ENCODE measurements at regions not wholly inside any gene's neighbourhood (a gene's known extent, or its start where the extent isn't known, plus 50 kb on each side); places are given as distances from the start of the nearest gene placed in this dataset.
A peak's percentile ranks its signal among the peaks of the same experiment; 100 is the strongest.

DNA sequence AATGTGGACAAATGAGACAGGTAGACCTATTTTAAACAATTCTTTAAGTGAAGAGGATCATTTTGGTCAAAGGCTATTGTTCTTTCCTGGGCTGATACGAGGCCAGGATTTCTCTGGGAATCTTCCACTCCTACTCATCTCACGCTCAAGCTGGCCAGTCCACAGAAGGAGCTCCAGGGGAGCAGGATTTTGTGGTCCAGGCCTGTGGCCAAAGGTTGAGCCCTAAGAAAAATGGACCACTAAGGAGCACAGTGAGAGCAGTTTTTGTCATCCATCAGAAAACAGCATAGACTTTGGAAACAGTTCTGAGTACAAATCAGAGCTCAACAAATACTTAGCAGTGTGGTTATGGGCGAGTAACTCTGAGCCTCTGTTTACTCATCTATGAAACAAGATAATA lies 260.2 kb upstream of the RUNX1 start:
- no peak overlapping the region for H3K27ac Mint-ChIP-seq (ENCODE audit: unreplicated experiment)
- peaks cover 9% of the 10 kb centered on the region for H3K4me1 Mint-ChIP-seq (ENCODE audit: low read depth)
- no peak overlapping the region for H3K4me3 Mint-ChIP-seq (ENCODE audit: unreplicated experiment)
- H3K36me3 Mint-ChIP-seq (ENCODE audit: low read depth), result no peaks in the 10 kb centered on the region
- TF ChIP-seq, protein P1, sequence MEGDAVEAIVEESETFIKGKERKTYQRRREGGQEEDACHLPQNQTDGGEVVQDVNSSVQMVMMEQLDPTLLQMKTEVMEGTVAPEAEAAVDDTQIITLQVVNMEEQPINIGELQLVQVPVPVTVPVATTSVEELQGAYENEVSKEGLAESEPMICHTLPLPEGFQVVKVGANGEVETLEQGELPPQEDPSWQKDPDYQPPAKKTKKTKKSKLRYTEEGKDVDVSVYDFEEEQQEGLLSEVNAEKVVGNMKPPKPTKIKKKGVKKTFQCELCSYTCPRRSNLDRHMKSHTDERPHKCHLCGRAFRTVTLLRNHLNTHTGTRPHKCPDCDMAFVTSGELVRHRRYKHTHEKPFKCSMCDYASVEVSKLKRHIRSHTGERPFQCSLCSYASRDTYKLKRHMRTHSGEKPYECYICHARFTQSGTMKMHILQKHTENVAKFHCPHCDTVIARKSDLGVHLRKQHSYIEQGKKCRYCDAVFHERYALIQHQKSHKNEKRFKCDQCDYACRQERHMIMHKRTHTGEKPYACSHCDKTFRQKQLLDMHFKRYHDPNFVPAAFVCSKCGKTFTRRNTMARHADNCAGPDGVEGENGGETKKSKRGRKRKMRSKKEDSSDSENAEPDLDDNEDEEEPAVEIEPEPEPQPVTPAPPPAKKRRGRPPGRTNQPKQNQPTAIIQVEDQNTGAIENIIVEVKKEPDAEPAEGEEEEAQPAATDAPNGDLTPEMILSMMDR (IDR thresholded peaks at IDR 0.05), result no peak
- no peak for DNase-seq (ENCODE audit: low spot score)
- no peaks in the 10 kb centered on the region for H3K27me3 Mint-ChIP-seq (ENCODE audit: low read depth)
- H3K9me3 Mint-ChIP-seq (ENCODE audit: low read depth), result no peaks in the 10 kb centered on the region

DNA sequence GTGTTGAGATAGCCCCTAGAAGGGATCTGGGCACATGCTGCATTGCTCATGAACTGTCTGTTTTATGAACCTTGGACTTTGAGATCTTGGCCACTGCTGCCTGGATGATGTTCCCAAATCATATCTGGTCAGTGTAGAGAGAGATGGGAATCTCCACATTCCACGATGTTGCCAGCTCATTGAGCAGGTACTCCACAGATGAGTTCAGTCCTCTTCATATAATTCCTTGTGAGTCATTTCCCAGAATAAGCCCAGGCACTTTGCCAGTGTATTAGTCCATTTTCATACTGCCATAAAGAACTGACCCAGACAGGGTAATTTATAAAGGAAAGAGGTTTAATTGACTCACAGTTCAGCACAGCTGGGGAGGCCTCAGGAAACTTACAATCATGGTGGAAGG lies 254.0 kb upstream of the RUNX1 start:
- TF ChIP-seq, protein P1 (IDR thresholded peaks at IDR 0.05), result no peak
- DNase-seq (ENCODE audit: low spot score), result no peak
- H3K36me3 Mint-ChIP-seq (ENCODE audit: low read depth), result no peaks in the 10 kb centered on the region
- H3K9me3 Mint-ChIP-seq (ENCODE audit: low read depth), result peaks cover 7% of the 10 kb centered on the region
- peaks cover 14% of the 10 kb centered on the region for H3K4me1 Mint-ChIP-seq (ENCODE audit: low read depth)
- no peaks in the 10 kb centered on the region for H3K27me3 Mint-ChIP-seq (ENCODE audit: low read depth)
- H3K4me3 Mint-ChIP-seq (ENCODE audit: unreplicated experiment), result no peak overlapping the region
- H3K27ac Mint-ChIP-seq (ENCODE audit: unreplicated experiment), result peak overlapping the region; percentile 11

DNA sequence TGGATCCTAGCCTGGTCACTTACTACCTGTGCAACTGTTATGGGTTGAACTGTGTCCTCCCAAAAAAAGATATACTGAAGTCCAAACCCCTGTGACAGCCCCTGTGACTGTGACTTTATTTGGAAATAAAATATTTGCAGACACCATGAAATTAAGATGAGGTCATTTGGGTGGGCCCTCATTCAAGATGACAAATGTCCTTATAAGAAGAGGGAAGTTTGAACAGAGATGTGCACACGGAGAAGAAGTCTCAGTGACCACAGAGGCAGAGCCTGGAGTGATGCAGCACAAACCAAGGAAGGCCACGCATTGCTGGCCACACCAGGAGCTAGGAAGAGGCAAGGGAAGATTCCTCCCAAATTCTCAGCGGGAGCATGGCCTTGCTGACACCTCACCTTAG lies 249.7 kb upstream of the RUNX1 start:
- peaks cover 3% of the 10 kb centered on the region for H3K36me3 Mint-ChIP-seq (ENCODE audit: low read depth)
- TF ChIP-seq, protein P1 (IDR thresholded peaks at IDR 0.05), result no peak
- peaks cover 6% of the 10 kb centered on the region for H3K4me1 Mint-ChIP-seq (ENCODE audit: low read depth)
- H3K4me3 Mint-ChIP-seq (ENCODE audit: unreplicated experiment), result no peak overlapping the region
- peaks cover 6% of the 10 kb centered on the region for H3K9me3 Mint-ChIP-seq (ENCODE audit: low read depth)
- H3K27me3 Mint-ChIP-seq (ENCODE audit: low read depth), result no peaks in the 10 kb centered on the region
- DNase-seq (ENCODE audit: low spot score), result no peak
- no peak overlapping the region for H3K27ac Mint-ChIP-seq (ENCODE audit: unreplicated experiment)

DNA sequence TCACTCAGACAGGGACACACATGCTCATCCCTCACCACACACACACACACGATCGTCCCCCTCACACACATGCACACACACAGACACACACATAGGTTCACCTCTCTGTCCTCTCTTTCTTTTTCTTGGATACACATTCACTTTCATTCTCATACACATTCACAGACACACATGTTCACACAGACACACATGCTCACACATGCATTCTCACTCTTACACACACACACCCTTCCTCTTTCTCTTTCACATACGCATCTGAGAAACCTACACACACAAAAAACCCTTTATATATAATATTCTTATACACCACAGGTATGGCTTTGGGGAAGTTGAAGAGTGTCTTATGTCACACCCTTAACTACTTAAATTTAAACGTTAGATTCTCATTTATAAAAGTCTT lies 248.6 kb upstream of the RUNX1 start:
- H3K4me3 Mint-ChIP-seq (ENCODE audit: unreplicated experiment), result no peak overlapping the region
- DNase-seq (ENCODE audit: low spot score), result no peak
- H3K9me3 Mint-ChIP-seq (ENCODE audit: low read depth), result no peaks in the 10 kb centered on the region
- peaks cover 3% of the 10 kb centered on the region for H3K36me3 Mint-ChIP-seq (ENCODE audit: low read depth)
- no peak overlapping the region for H3K27ac Mint-ChIP-seq (ENCODE audit: unreplicated experiment)
- TF ChIP-seq, protein P1 (IDR thresholded peaks at IDR 0.05), result no peak
- no peaks in the 10 kb centered on the region for H3K4me1 Mint-ChIP-seq (ENCODE audit: low read depth)
- H3K27me3 Mint-ChIP-seq (ENCODE audit: low read depth), result no peaks in the 10 kb centered on the region

DNA sequence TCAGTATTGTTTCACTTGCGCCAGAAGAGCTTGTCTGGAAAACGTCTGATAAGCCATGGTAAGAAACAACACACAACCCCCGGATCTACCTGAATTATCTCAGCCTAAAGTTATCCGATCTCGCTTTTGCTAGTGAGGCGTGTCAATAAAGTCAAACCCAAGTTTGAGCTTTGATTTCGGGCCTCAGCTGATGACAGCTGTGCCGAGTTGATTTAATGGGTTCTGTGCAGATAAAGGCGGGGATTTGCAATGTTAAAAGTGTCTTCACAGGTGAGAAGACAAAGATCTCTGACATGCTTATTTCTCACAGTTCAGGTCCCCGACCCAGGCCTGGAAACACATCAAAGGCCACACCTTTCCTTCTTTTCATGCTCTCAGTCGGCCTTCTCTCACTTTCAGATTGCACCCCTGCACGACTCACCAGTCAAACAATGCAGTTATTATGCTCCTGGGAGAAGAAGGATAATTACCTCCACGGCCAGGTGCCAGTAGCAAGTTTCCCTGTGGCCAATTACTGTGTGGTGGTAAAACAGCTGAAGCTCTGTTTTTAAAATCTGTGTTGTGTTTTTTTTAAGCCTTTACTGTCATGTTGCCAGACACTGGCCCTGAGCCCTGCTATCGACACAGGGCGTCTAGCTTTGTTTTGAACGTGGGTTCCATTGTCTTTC lies 245.3 kb upstream of the RUNX1 start:
- Mint-ChIP-seq H3K4me1 (ENCODE audit: low read depth) (peaks cover 10% of the 10 kb centered on the region), H3K27ac (ENCODE audit: unreplicated experiment) (no peak overlapping the region), H3K9me3 (ENCODE audit: low read depth) (no peaks in the 10 kb centered on the region)

More for the DNA sequence above, 245.3 kb upstream of the RUNX1 start:
- Mint-ChIP-seq H3K36me3 (ENCODE audit: low read depth) (peaks cover 3% of the 10 kb centered on the region), H3K4me3 (ENCODE audit: unreplicated experiment) (no peak overlapping the region), H3K27me3 (ENCODE audit: low read depth) (no peaks in the 10 kb centered on the region)
- no peak for DNase-seq (ENCODE audit: low spot score)
- TF ChIP-seq, protein P1 (IDR thresholded peaks at IDR 0.05), result no peak
